Adrenal gland (tissue), 5 donors: ENCODE measurements at regions not wholly inside any gene's neighbourhood (a gene's known extent, or its start where the extent isn't known, plus 50 kb on each side); places are given as distances from the start of the nearest gene placed in this dataset.

Experiments used
- POLR2A ChIP-seq, 2 donors: fragments of 450-650 bp; IDR thresholded peaks; one replicate each; pipeline ENCODE4 v1.6.1; 2017; ENCODE audit warnings: antibody characterized with exemption in 2 of 2, mild to moderate bottlenecking in 2 of 2, moderate library complexity in 1 of 2
- TF ChIP-seq, protein P1 (sequence below), 6 experiments: fragments of 450-650 bp in 4 of 6; fragments of 200-600 bp in 2 of 6; sonication (generic) in 1 of 6; IDR thresholded peaks; 1 replicate in 5 of 6; 2 replicates in 1 of 6; pipeline versions ENCODE4 v1.5.1 to v1.8.0; 2016 to 2021; ENCODE audit warnings: antibody characterized with exemption in 6 of 6, mild to moderate bottlenecking in 2 of 6, moderate library complexity in 1 of 6
- donor health status: DM: no; HTN: no; CAD: no.

DNA sequence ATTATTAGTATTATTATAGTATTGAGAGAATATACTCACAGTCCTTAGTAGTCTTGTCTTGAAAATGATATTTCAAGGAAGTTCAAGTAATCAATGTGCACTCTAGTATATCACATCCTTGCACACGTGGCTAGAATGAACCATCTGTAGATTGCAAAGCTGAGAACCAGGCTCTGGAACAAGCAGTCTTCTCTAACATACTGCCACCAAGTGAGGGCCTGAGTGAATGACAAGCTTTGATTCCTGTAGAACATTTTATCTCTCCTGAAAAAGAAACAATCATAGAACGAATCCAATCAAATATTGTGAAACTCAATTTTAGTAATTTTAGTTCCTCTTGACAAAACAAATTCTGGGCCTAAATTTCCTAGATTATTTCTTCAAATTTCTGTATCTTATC, 55.3 kb upstream of the SULT1C3 start:
- TF ChIP-seq, protein P1, sequence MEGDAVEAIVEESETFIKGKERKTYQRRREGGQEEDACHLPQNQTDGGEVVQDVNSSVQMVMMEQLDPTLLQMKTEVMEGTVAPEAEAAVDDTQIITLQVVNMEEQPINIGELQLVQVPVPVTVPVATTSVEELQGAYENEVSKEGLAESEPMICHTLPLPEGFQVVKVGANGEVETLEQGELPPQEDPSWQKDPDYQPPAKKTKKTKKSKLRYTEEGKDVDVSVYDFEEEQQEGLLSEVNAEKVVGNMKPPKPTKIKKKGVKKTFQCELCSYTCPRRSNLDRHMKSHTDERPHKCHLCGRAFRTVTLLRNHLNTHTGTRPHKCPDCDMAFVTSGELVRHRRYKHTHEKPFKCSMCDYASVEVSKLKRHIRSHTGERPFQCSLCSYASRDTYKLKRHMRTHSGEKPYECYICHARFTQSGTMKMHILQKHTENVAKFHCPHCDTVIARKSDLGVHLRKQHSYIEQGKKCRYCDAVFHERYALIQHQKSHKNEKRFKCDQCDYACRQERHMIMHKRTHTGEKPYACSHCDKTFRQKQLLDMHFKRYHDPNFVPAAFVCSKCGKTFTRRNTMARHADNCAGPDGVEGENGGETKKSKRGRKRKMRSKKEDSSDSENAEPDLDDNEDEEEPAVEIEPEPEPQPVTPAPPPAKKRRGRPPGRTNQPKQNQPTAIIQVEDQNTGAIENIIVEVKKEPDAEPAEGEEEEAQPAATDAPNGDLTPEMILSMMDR (IDR thresholded peaks at IDR 0.05) = peak in 2 of 6 experiments; percentile 11 to 18
- TF ChIP-seq POLR2A (IDR thresholded peaks at IDR 0.05) = no peak
